ENCODE measurements at regions not wholly inside any gene's neighbourhood (a gene's known extent, or its start where the extent isn't known, plus 50 kb on each side); places are given as distances from the start of the nearest gene placed in this dataset.

DNA sequence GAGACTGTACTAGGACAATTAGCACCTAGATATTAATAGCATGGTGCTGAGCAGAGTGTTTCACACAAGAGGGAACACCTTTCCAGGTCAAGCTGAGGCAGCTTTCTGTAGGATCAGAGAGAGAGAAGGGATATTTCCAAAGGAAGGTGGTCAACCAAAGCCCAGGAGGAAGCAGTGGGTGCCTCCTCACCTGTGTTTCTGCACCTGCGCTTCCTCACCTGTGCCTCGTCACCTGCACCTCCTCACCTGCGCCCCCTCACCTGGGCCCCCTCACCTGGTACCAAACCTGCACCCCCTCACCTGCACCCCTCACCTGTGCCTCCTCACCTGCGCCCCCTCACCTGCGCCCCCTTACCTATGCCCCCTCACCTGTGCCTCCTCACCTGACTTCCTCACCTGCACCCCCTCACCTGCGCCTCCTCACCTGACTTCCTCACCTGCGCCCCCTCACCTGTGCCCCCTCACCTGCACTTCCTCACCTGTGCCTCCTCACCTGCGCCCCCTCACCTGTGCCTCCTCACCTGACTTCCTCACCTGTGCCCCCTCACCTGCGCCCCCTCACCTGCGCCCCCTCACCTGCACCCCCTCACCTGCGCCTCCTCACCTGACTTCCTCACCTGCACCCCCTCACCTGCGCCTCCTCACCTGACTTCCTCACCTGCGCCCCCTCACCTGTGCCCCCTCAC, 67.9 kb downstream of the TTLL2 start:
- DNase-seq (ENCODE audit: low read depth in 4 of 6, low spot score in 6 of 6), result no peak
- Histone ChIP-seq H3K27ac (ENCODE audit: low read depth, low read length) (no peak overlapping the region), H3K4me1 (ENCODE audit: control insufficient read depth, insufficient read depth, low read length) (no peaks in the 10 kb centered on the region), H3K9me3 (ENCODE audit: control insufficient read depth, insufficient read depth, low read length) (no peaks in the 10 kb centered on the region), H3K4me3 (ENCODE audit: low read depth, low read length) (no peak overlapping the region), H3K27me3 (ENCODE audit: control insufficient read depth, insufficient read depth, low read length) (no peaks in the 10 kb centered on the region), H3K36me3 (ENCODE audit: control insufficient read depth, insufficient read depth, low read length) (no peaks in the 10 kb centered on the region)
- 90% methylated on average over 4 of the region's 13 CpGs for WGBS (ENCODE audit: insufficient coverage)

GRCh38 chr6:167393731-167394130, 68.8 kb downstream of the TTLL2 start:
- H3K27ac ChIP-seq (ENCODE audit: low read depth, low read length), result no peak overlapping the region
- 82% methylated on average over 7 of the region's 7 CpGs for WGBS (ENCODE audit: insufficient coverage)
- H3K4me1 ChIP-seq (ENCODE audit: control insufficient read depth, insufficient read depth, low read length), result no peaks in the 10 kb centered on the region
- H3K9me3 ChIP-seq (ENCODE audit: control insufficient read depth, insufficient read depth, low read length), result no peaks in the 10 kb centered on the region
- H3K36me3 ChIP-seq (ENCODE audit: control insufficient read depth, insufficient read depth, low read length), result no peaks in the 10 kb centered on the region
- no peak for DNase-seq (ENCODE audit: low read depth in 4 of 6, low spot score in 6 of 6)
- no peak overlapping the region for H3K4me3 ChIP-seq (ENCODE audit: low read depth, low read length)
- no peaks in the 10 kb centered on the region for H3K27me3 ChIP-seq (ENCODE audit: control insufficient read depth, insufficient read depth, low read length)

GRCh38 chr6:167394339-167394738, 69.5 kb downstream of the TTLL2 start:
- WGBS (ENCODE audit: insufficient coverage), result 56% methylated on average over 6 of the region's 8 CpGs
- Histone ChIP-seq H3K4me1 (ENCODE audit: control insufficient read depth, insufficient read depth, low read length) (no peaks in the 10 kb centered on the region), H3K4me3 (ENCODE audit: low read depth, low read length) (no peak overlapping the region), H3K27me3 (ENCODE audit: control insufficient read depth, insufficient read depth, low read length) (no peaks in the 10 kb centered on the region), H3K36me3 (ENCODE audit: control insufficient read depth, insufficient read depth, low read length) (no peaks in the 10 kb centered on the region), H3K9me3 (ENCODE audit: control insufficient read depth, insufficient read depth, low read length) (no peaks in the 10 kb centered on the region), H3K27ac (ENCODE audit: low read depth, low read length) (no peak overlapping the region)
- peak in 1 of 6 donors; percentile 35 for DNase-seq (ENCODE audit: low read depth in 4 of 6, low spot score in 6 of 6)

DNA sequence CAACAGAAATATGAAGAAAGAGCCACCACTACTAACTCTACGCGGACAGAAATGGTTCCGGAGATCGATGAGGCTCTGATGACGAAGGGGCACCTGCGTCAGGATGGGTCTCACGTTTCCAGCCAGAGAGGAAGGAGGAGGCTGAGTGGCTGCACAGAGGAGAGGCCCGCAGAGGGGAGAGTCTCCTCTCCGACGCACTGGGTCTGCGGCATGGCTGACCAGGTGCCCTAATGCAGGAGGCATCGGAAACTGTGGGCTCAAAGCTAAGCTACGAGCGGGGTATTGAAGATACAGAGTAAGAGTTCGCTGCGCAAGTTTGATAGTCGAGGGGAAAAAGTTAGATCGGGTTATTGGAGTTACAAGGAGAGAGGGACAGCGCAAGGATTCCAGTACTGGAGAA, 69.9 kb downstream of the TTLL2 start:
- Histone ChIP-seq H3K4me3 (ENCODE audit: low read depth, low read length) (no peak overlapping the region), H3K9me3 (ENCODE audit: control insufficient read depth, insufficient read depth, low read length) (no peaks in the 10 kb centered on the region), H3K27ac (ENCODE audit: low read depth, low read length) (no peak overlapping the region), H3K4me1 (ENCODE audit: control insufficient read depth, insufficient read depth, low read length) (no peaks in the 10 kb centered on the region), H3K36me3 (ENCODE audit: control insufficient read depth, insufficient read depth, low read length) (no peaks in the 10 kb centered on the region), H3K27me3 (ENCODE audit: control insufficient read depth, insufficient read depth, low read length) (no peaks in the 10 kb centered on the region)
- no peak for DNase-seq (ENCODE audit: low read depth in 4 of 6, low spot score in 6 of 6)
- 90% methylated on average over 12 of the region's 19 CpGs for WGBS (ENCODE audit: insufficient coverage)

- WGBS (ENCODE audit: insufficient coverage), result 94% methylated on average over 13 of the region's 16 CpGs
- H3K36me3 ChIP-seq (ENCODE audit: control insufficient read depth, insufficient read depth, low read length), result no peaks in the 10 kb centered on the region
- H3K9me3 ChIP-seq (ENCODE audit: control insufficient read depth, insufficient read depth, low read length), result no peaks in the 10 kb centered on the region
- no peak overlapping the region for H3K4me3 ChIP-seq (ENCODE audit: low read depth, low read length)
- no peaks in the 10 kb centered on the region for H3K4me1 ChIP-seq (ENCODE audit: control insufficient read depth, insufficient read depth, low read length)
- no peaks in the 10 kb centered on the region for H3K27me3 ChIP-seq (ENCODE audit: control insufficient read depth, insufficient read depth, low read length)
- no peak overlapping the region for H3K27ac ChIP-seq (ENCODE audit: low read depth, low read length)
- no peak for DNase-seq (ENCODE audit: low read depth in 4 of 6, low spot score in 6 of 6)
These were observed 71.3 kb downstream of the TTLL2 start for GRCh38 chr6:167396068-167396658.

DNA sequence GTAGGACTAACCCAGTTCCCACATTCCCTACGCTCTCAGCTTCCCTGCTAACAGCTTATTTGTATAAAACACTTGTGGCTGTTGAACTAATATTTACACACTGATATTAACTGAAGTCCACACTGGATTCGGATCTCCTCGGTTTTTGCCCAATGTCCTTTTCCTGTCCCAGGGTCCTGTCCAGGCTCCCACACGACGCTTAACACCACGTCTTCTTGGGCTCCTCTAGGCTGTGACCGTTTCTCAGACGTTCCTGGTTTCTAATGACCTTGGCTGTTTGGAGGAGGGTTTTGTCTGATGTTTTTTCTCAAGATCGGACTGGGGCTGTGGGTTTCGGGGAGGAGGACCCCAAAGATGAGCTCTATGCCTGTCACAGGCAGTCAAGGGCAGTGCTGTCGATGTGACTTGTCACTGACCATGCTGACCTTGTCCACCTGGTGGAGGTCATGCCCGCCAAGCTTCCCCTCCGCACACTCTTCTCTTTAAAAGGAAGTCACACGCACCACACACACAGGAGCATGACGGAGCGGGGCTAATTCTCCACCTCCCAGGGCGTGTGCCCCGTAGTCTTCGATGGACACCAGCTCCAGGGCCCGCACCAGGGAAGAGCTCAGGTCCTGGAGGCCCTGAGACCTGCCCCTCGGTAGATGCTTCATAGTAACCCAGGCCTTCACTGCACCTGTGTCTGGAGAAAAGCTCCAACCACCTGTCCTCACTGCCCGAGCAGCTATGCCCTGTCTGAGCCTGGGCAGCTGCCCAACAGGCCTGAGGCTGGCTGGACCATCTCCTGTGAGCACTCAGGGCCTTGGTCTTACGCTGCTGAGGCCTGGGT, 72.0 kb downstream of the TTLL2 start:
- no peaks in the 10 kb centered on the region for H3K36me3 ChIP-seq (ENCODE audit: control insufficient read depth, insufficient read depth, low read length)
- H3K4me3 ChIP-seq (ENCODE audit: low read depth, low read length), result no peak overlapping the region
- 95% methylated on average over 22 of the region's 23 CpGs for WGBS (ENCODE audit: insufficient coverage)
- no peak overlapping the region for H3K27ac ChIP-seq (ENCODE audit: low read depth, low read length)
- H3K4me1 ChIP-seq (ENCODE audit: control insufficient read depth, insufficient read depth, low read length), result peaks cover 4% of the 10 kb centered on the region
- DNase-seq (ENCODE audit: low read depth in 4 of 6, low spot score in 6 of 6), result no peak
- no peaks in the 10 kb centered on the region for H3K27me3 ChIP-seq (ENCODE audit: control insufficient read depth, insufficient read depth, low read length)
- H3K9me3 ChIP-seq (ENCODE audit: control insufficient read depth, insufficient read depth, low read length), result no peaks in the 10 kb centered on the region

DNA sequence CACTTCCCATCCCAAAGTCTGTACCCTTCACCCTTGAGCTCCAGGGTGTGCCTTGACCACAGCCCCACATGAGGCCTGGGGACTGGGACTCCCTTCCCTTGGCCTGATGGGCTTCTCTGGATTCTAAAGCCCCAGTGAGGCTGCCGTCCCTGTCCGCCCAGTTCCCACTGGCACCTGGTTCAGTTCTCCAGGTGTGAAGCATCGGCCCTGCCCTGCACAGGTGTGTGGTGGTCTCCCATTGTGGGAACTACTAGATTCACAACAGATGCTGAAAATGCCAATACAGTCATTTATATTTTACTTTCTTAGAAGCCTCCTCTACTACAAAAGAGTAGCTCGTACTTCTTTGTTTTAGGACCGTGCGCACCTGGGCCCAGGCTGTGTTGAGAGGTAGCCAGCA, 72.8 kb downstream of the TTLL2 start:
- Histone ChIP-seq H3K27ac (ENCODE audit: low read depth, low read length) (no peak overlapping the region), H3K36me3 (ENCODE audit: control insufficient read depth, insufficient read depth, low read length) (no peaks in the 10 kb centered on the region), H3K27me3 (ENCODE audit: control insufficient read depth, insufficient read depth, low read length) (no peaks in the 10 kb centered on the region), H3K4me1 (ENCODE audit: control insufficient read depth, insufficient read depth, low read length) (peaks cover 6% of the 10 kb centered on the region), H3K4me3 (ENCODE audit: low read depth, low read length) (no peak overlapping the region), H3K9me3 (ENCODE audit: control insufficient read depth, insufficient read depth, low read length) (no peaks in the 10 kb centered on the region)
- 100% methylated on average over 2 of the region's 6 CpGs for WGBS (ENCODE audit: insufficient coverage)
- DNase-seq (ENCODE audit: low read depth in 4 of 6, low spot score in 6 of 6), result no peak

GRCh38 chr6:167398214-167399050, 73.5 kb downstream of the TTLL2 start:
- 83% methylated on average over 14 of the region's 14 CpGs for WGBS (ENCODE audit: insufficient coverage)
- Histone ChIP-seq H3K9me3 (ENCODE audit: control insufficient read depth, insufficient read depth, low read length) (no peaks in the 10 kb centered on the region), H3K4me1 (ENCODE audit: control insufficient read depth, insufficient read depth, low read length) (peaks cover 6% of the 10 kb centered on the region), H3K4me3 (ENCODE audit: low read depth, low read length) (no peak overlapping the region), H3K27ac (ENCODE audit: low read depth, low read length) (no peak overlapping the region), H3K36me3 (ENCODE audit: control insufficient read depth, insufficient read depth, low read length) (no peaks in the 10 kb centered on the region), H3K27me3 (ENCODE audit: control insufficient read depth, insufficient read depth, low read length) (no peaks in the 10 kb centered on the region)
- no peak for DNase-seq (ENCODE audit: low read depth in 4 of 6, low spot score in 6 of 6)

DNA sequence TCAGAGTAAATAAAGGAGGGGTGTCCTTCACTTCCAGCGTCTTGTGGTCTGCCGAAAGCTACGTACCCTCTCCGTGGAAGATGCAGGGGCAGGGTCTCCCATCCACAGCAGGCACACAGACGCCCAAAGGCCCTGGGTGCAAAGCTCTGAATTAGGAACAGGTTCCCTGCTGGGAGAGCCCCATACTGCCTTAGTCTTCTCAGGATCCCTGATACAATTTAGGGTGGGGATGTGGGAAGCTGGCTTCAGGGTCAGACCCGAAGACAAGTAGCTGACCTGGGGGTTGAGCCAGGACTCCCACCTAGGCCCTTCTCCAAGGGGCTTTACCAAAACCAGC, 74.1 kb downstream of the TTLL2 start:
- Histone ChIP-seq H3K27ac (ENCODE audit: low read depth, low read length) (no peak overlapping the region), H3K4me1 (ENCODE audit: control insufficient read depth, insufficient read depth, low read length) (peaks cover 6% of the 10 kb centered on the region), H3K9me3 (ENCODE audit: control insufficient read depth, insufficient read depth, low read length) (no peaks in the 10 kb centered on the region), H3K36me3 (ENCODE audit: control insufficient read depth, insufficient read depth, low read length) (no peaks in the 10 kb centered on the region), H3K4me3 (ENCODE audit: low read depth, low read length) (no peak overlapping the region), H3K27me3 (ENCODE audit: control insufficient read depth, insufficient read depth, low read length) (no peaks in the 10 kb centered on the region)
- 98% methylated on average over 6 of the region's 6 CpGs for WGBS (ENCODE audit: insufficient coverage)
- DNase-seq (ENCODE audit: low read depth in 4 of 6, low spot score in 6 of 6), result no peak

All from spinal cord (tissue), 9 donors.